Mesenchymal stem cell (in vitro differentiated cells and primary cell): ENCODE measurements at regions not wholly inside any gene's neighbourhood (a gene's known extent, or its start where the extent isn't known, plus 50 kb on each side); places are given as distances from the start of the nearest gene placed in this dataset.
"Not testable (repeated sequence)": the region's sequence is repeated elsewhere in the genome, so short reads cannot be mapped to it uniquely, and the experiment has no call there.

ENCODE experiments used
- DNase-seq: peaks from one replicate; pipeline ENCODE4 v3.0.0-alpha.2; 2013
- H2AFZ ChIP-seq: one replicate; pipeline ENCODE4 v1.6.1; 2013; ENCODE audit warnings: low read depth, mild to moderate bottlenecking, control low read depth, inconsistent platforms, low read length, moderate library complexity
- H2AK5ac ChIP-seq: 2 replicates; pipeline ENCODE4 v1.6.1; 2013; ENCODE audit warnings: low read length, moderate library complexity, mild to moderate bottlenecking, inconsistent platforms; ENCODE audit not compliant: severe bottlenecking
- H2BK120ac ChIP-seq: one replicate; pipeline ENCODE4 v1.6.1; 2013; ENCODE audit warnings: low read depth, mild to moderate bottlenecking, inconsistent platforms, low read length, moderate library complexity
- H2BK12ac ChIP-seq, 2 experiments: one replicate each; pipeline ENCODE4 v1.6.1; 2013; ENCODE audit warnings: inconsistent platforms in 2 of 2, low read length in 2 of 2, mild to moderate bottlenecking in 2 of 2, moderate library complexity in 2 of 2, control low read depth in 1 of 2
- H2BK15ac ChIP-seq: one replicate; pipeline ENCODE4 v1.6.1; 2013; ENCODE audit warnings: mild to moderate bottlenecking, low read depth, inconsistent platforms; ENCODE audit not compliant: poor library complexity, severe bottlenecking
- H2BK5ac ChIP-seq: 2 replicates; pipeline ENCODE4 v1.6.1; 2013; ENCODE audit warnings: low read depth, mild to moderate bottlenecking, low read length, control low read depth, inconsistent platforms; ENCODE audit not compliant: poor library complexity, severe bottlenecking
- H3K14ac ChIP-seq, 2 experiments: one replicate each; pipeline ENCODE4 v1.6.1; 2013; ENCODE audit warnings: inconsistent platforms in 2 of 2, low read length in 2 of 2, control low read depth in 1 of 2, mild to moderate bottlenecking in 1 of 2, moderate library complexity in 1 of 2
- H3K18ac ChIP-seq, 2 experiments: one replicate each; pipeline ENCODE4 v1.6.1; 2013; ENCODE audit warnings: inconsistent platforms in 2 of 2, low read length in 2 of 2, control low read depth in 1 of 2, low read depth in 1 of 2, mild to moderate bottlenecking in 1 of 2
- H3K23ac ChIP-seq, 2 experiments: one replicate each; pipeline ENCODE4 v1.6.1; 2013; ENCODE audit warnings: inconsistent platforms in 2 of 2, low read length in 2 of 2, mild to moderate bottlenecking in 2 of 2, moderate library complexity in 2 of 2, control low read depth in 1 of 2
- H3K27ac ChIP-seq: 2 replicates; pipeline ENCODE4 v1.5.1; 2013; ENCODE audit warnings: mild to moderate bottlenecking, moderate library complexity, low read length, control low read depth, inconsistent platforms; ENCODE audit not compliant: poor library complexity, severe bottlenecking
- H3K27me3 ChIP-seq, 2 experiments: 2 replicates each; pipeline versions ENCODE4 v1.6.1 to v1.7.0; 2013; ENCODE audit warnings: low read length in 2 of 2, mild to moderate bottlenecking in 2 of 2, moderate library complexity in 2 of 2, control low read depth in 1 of 2, inconsistent platforms in 1 of 2; ENCODE audit not compliant: control insufficient read depth in 1 of 2, insufficient read depth in 1 of 2
- H3K36me3 ChIP-seq, 2 experiments: 2 replicates each; pipeline versions ENCODE4 v1.6.1 to v1.7.0; 2013; ENCODE audit warnings: low read length in 2 of 2, control low read depth in 1 of 2, inconsistent platforms in 1 of 2, low read depth in 1 of 2, mild to moderate bottlenecking in 1 of 2; ENCODE audit not compliant: insufficient read depth in 2 of 2, control insufficient read depth in 1 of 2
- H3K4ac ChIP-seq, 2 experiments: one replicate each; pipeline ENCODE4 v1.6.1; 2013; ENCODE audit warnings: inconsistent platforms in 2 of 2, low read length in 2 of 2, mild to moderate bottlenecking in 2 of 2, moderate library complexity in 2 of 2, control low read depth in 1 of 2, low read depth in 1 of 2
- H3K4me1 ChIP-seq: 2 replicates; pipeline ENCODE4 v1.6.1; 2013; ENCODE audit warnings: low read depth, low read length, control low read depth; ENCODE audit not compliant: control insufficient read depth, insufficient read depth
- H3K4me2 ChIP-seq: 2 replicates; pipeline ENCODE4 v1.6.1; 2013; ENCODE audit warnings: low read length, mild to moderate bottlenecking, inconsistent platforms; ENCODE audit not compliant: poor library complexity, severe bottlenecking
- H3K4me3 ChIP-seq, 2 experiments: 2 replicates each; pipeline versions ENCODE4 v1.5.1 to v1.7.0; 2013; ENCODE audit warnings: low read length in 2 of 2, mild to moderate bottlenecking in 2 of 2, control low read depth in 1 of 2, low read depth in 1 of 2; ENCODE audit not compliant: insufficient read depth in 1 of 2
- H3K79me1 ChIP-seq: replicated peaks from 2 replicates; pipeline ENCODE4 v1.6.1; 2013; ENCODE audit warnings: mild to moderate bottlenecking, control low read depth, low read length, inconsistent platforms; ENCODE audit not compliant: poor library complexity, severe bottlenecking
- H3K9ac ChIP-seq: 2 replicates; pipeline ENCODE4 v1.7.0; 2013; ENCODE audit warnings: mild to moderate bottlenecking, low read length, moderate library complexity
- H3K9me3 ChIP-seq: 2 replicates; pipeline ENCODE4 v1.7.0; 2013; ENCODE audit warnings: mild to moderate bottlenecking, low read length; ENCODE audit not compliant: control insufficient read depth
- H4K8ac ChIP-seq: one replicate; pipeline ENCODE4 v1.6.1; 2013; ENCODE audit warnings: inconsistent platforms, mild to moderate bottlenecking, low read length, moderate library complexity
- H4K91ac ChIP-seq: one replicate; pipeline ENCODE4 v1.6.1; 2013; ENCODE audit warnings: mild to moderate bottlenecking, low read length, inconsistent platforms
- WGBS: methylation state at CpG from one replicate; pipeline ENCODE4 v1.1.7; 2013; ENCODE audit warnings: mixed read lengths; 5-methylcytosine and 5-hydroxymethylcytosine counted together

DNA sequence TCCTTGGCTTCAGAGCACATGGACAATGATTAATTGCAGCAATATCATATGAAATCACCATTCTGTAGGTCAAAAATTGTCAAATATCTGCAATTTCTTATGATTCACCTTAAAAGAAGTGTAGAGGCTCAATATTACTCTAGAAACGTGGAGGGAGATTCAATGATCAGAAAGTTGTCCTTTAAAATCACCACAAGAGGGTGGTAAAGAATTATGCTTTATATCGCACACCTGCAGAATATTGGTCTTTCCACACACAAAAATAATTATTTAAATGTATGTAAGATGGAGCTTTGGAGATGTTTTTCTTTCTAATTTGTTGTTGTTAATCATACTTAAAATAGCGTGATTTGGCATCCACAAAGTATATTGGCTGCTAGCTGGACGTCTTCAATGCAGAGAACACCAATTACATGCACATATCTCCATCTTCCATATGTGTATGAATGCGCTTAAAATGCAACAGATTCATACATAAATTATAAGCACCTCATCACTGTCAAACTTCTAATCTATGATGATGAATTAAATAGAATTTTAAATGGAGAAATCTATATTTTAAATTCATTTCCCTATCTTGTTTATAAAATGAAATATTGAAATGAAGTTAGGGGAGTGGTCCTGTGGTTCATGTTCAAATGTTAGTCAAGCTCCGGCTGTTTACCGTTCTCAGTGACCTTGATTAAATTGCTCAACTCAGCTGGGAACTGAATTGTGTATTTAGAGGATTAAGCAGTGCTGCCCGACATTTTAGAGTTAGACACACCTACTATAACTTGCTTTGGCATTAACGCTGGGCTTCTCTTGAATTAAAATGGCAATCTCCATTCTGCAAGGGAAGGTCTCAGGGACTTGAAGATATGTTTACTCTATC is 153.5 kb upstream of the CHL1 start:
- not testable (repeated sequence) for DNase-seq, H3K23ac ChIP-seq, H2AFZ ChIP-seq, H3K4me1 ChIP-seq, H2BK5ac ChIP-seq, H4K91ac ChIP-seq, H3K18ac ChIP-seq, H3K9me3 ChIP-seq, H3K4me3 ChIP-seq, H2BK12ac ChIP-seq, H2BK120ac ChIP-seq, H3K27ac ChIP-seq, H3K79me1 ChIP-seq, H3K36me3 ChIP-seq, H2AK5ac ChIP-seq, H3K4me2 ChIP-seq, H4K8ac ChIP-seq, H3K27me3 ChIP-seq, H3K14ac ChIP-seq, H3K4ac ChIP-seq, H2BK15ac ChIP-seq, H3K9ac ChIP-seq
- 72% methylated on average over 3 of the region's 9 CpGs for WGBS

DNA sequence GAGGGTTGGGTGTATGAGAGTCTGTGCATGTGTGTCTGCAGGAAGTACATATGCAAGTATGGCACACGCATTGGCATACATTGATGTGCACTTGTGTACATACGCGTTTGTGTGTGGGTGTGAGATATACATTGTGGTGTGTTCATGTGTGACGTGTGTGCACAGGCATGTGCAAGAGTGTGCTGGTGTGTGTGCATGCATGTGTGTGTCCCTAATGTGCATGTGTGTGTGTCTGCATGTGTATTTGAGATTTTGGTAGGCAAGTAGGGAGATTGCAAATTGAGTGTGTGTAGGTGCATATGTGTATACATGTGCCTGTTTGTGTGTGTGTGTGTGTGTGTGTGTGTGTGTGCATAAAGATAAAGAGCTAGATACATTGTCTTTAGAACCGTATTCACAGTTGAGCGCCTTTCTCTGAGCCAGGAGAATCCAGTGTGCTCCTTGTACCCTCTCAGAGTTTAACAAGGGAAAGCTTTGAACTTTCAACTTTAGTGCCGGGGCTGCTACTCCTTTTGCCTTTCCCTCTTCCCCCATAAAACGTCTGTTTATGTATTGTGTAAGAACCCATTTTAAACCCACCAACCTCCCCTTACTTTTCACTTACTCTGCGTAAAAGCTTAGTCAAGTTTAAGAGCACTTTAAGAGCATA is 152.4 kb upstream of the CHL1 start:
- Histone ChIP-seq H3K14ac (no peak overlapping the region), H3K9me3 (no peaks in the 10 kb centered on the region), H3K4ac (no peak overlapping the region), H3K27ac (no peak overlapping the region), H4K8ac (no peak overlapping the region), H3K4me3 (no peak overlapping the region), H3K27me3 (peaks cover 0 to 9% of the 10 kb centered on the region in 2 experiments), H2BK12ac (no peak overlapping the region), H2BK15ac (no peak overlapping the region), H2BK120ac (no peak overlapping the region), H3K79me1 (no peaks in the 10 kb centered on the region), H4K91ac (no peak overlapping the region), H2AK5ac (no peak overlapping the region), H2AFZ (no peak overlapping the region), H2BK5ac (no peak overlapping the region), H3K18ac (no peak overlapping the region), H3K4me1 (no peaks in the 10 kb centered on the region), H3K9ac (no peak overlapping the region), H3K23ac (no peak overlapping the region), H3K36me3 (no peaks in the 10 kb centered on the region), H3K4me2 (no peak overlapping the region)
- WGBS, result 82% methylated on average over 8 of the region's 9 CpGs
- DNase-seq, result no peak

DNA sequence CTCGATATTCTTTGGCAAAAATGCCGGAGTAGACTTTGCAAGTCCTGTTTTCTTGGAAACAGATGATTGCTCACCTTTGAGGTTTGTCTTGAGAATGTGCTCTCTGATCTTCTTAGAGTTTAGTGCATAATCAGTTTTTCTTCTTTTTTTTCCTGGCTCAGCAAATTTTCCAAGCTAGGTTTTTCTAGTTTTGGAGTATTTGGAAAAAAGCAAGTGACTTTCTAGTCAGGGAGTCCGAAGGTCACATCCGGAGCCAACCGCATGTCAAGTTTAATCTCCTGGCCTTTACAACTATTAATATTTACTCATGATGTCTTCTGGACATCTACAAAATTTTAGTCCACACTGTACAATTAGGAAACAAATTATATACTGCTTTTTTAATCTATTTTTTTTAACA is 151.6 kb upstream of the CHL1 start:
- not testable (repeated sequence) for H3K27ac ChIP-seq, H3K4me3 ChIP-seq, H4K8ac ChIP-seq, H3K36me3 ChIP-seq, H3K23ac ChIP-seq, DNase-seq, H3K9ac ChIP-seq, H3K27me3 ChIP-seq, H3K4me2 ChIP-seq, H2BK12ac ChIP-seq, H3K4ac ChIP-seq, H2BK5ac ChIP-seq, H3K18ac ChIP-seq, H2AFZ ChIP-seq, H4K91ac ChIP-seq, H3K4me1 ChIP-seq, H2AK5ac ChIP-seq, H3K14ac ChIP-seq, H2BK15ac ChIP-seq, H3K79me1 ChIP-seq, H3K9me3 ChIP-seq, H2BK120ac ChIP-seq
- WGBS, result 96% methylated on average over 5 of the region's 5 CpGs

DNA sequence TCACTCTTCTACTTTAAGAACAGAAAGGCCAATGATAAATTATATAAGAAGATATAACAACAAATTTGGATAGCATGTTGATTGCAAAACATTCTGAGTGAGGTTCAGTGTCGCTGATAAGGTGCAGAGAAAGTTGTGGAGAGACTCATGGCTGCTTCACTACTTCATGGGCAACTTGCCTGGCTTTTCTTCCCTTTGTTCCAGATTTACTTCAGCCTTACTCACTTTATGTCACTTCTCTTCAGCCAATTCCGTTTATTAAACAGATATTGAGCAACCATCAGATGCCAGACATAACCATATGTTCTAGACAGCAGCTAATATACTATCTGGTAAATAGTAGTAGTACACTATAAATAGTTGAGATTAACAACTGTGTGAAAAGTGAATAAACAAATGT is 150.0 kb upstream of the CHL1 start:
- H3K9ac ChIP-seq, result no peak overlapping the region
- H2BK5ac ChIP-seq, result no peak overlapping the region
- no peak overlapping the region for H2BK120ac ChIP-seq
- no peaks in the 10 kb centered on the region for H3K79me1 ChIP-seq
- H2AK5ac ChIP-seq, result no peak overlapping the region
- no peak overlapping the region for H3K23ac ChIP-seq
- no peak overlapping the region for H2BK15ac ChIP-seq
- H3K27me3 ChIP-seq, result no peaks in the 10 kb centered on the region
- no peak overlapping the region for H3K4me3 ChIP-seq
- no peaks in the 10 kb centered on the region for H3K36me3 ChIP-seq
- no peak overlapping the region for H3K27ac ChIP-seq
- no peaks in the 10 kb centered on the region for H3K9me3 ChIP-seq
- H3K14ac ChIP-seq, result no peak overlapping the region
- H3K4me2 ChIP-seq, result no peak overlapping the region
- H4K8ac ChIP-seq, result no peak overlapping the region
- H4K91ac ChIP-seq, result no peak overlapping the region
- DNase-seq, result no peak
- no peak overlapping the region for H2BK12ac ChIP-seq
- no peaks in the 10 kb centered on the region for H3K4me1 ChIP-seq
- H3K4ac ChIP-seq, result no peak overlapping the region
- no peak overlapping the region for H3K18ac ChIP-seq
- WGBS, result 25% methylated on average over 1 of the region's 2 CpGs
- no peak overlapping the region for H2AFZ ChIP-seq
